Erythroblast (primary cell): ENCODE measurements at regions not wholly inside any gene's neighbourhood (a gene's known extent, or its start where the extent isn't known, plus 50 kb on each side); places are given as distances from the start of the nearest gene placed in this dataset.

ENCODE experiments used
- DNase-seq, 2 experiments: peaks; one replicate each; lab custom pipeline; 2025; lab: John Stamatoyannopoulos, UW
- GATA1 ChIP-seq: IDR thresholded peaks from 2 replicates; pipeline ENCODE4 v1.6.1; 2011; ENCODE audit warnings: low read depth, mild to moderate bottlenecking, control low read depth, low read length, moderate library complexity
- POLR2A ChIP-seq: IDR thresholded peaks from 2 replicates; pipeline ENCODE4 v1.6.1; 2011; ENCODE audit warnings: mild to moderate bottlenecking, low read length

DNA sequence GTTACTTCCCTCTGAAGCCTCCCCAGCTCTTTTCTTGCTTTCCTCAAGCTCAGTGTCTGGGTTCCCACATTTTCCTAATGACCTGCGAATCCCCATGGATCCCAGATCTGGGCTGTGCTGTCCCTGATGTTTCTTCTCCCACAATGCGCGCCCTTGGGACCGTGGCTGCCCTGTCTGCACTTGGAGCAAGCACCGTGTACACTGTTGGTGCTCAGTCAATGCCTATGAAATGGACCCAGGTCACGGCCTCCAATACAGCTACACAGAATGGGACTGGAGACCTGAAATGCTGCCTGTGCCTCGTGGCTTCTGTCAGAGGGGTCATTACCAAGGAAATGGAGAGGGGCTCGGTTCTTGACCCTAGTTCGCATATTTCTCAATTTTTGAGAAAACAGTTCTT is 160.1 kb upstream of the SOX1 start:
- TF ChIP-seq POLR2A (no peak), GATA1 (no peak)
- DNase-seq = no peak

DNA sequence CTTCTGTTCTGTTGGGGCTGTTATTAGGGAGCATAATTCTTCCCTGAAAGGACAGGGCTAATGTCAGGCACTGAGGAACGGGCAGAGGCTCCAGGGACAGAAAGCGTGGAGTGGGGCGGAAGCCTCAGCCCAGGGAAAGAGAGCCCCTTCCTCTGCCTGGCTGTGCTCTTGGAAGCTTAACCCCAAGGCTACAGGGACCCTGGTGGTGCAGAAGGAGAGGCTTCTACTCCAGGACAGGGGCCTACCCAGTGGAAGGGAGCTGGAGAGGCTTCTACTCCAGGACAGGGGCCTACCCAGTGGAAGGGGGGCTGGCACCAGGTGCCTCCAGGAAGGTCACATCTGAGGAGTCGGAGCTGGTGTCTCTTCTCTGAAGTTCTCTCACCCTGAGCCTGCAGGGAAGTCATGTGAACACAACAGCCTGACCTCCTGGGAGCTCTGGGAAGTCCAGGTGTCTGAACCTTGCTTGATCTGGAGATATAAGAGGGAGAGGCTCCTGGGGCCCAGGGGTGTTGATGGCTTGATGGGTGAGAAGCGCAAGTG is 159.5 kb upstream of the SOX1 start:
- DNase-seq = no peak
- TF ChIP-seq POLR2A = no peak
- TF ChIP-seq GATA1 = no peak

DNA sequence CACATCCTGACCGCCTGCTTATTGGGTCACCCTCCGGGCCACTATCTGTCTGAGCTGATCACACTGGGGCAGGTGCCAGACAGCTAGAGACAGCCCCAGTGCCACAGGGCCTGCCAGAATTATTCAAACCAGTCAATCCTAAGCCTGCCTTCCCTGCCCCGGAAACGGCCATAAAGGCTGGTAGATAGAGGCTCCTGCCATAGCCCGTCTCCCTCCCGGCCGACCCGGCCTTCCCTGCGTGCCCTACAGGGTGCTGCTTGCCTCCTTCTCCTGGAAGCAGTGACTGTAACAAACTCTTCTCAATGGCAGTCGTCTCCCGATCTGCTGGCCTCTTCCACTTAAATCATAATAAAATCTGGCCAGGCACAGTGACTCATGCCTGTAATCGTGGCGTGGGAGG is 158.6 kb upstream of the SOX1 start:
- DNase-seq = no peak
- TF ChIP-seq POLR2A (no peak), GATA1 (no peak)

DNA sequence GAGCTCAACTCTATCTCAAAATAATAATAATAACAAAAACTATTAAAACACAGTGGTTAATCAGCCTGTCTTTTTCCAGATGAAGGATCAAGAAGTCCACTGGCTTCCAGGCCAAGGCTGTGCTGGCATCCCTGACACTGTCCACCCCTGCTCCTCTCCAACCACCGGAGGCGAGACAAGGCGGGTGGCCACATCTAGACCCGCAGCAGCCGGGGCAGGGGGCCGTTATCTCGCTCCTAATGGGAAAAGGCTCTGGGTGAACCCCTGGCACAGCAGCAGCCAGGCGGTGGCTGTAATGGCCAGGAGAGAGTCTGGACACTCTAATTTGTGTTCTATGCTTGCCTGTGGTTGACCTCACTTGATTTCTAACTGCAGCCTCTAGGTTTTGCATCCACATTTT is 158.0 kb upstream of the SOX1 start:
- DNase-seq = no peak
- no peak for TF ChIP-seq POLR2A
- TF ChIP-seq GATA1 = no peak

DNA sequence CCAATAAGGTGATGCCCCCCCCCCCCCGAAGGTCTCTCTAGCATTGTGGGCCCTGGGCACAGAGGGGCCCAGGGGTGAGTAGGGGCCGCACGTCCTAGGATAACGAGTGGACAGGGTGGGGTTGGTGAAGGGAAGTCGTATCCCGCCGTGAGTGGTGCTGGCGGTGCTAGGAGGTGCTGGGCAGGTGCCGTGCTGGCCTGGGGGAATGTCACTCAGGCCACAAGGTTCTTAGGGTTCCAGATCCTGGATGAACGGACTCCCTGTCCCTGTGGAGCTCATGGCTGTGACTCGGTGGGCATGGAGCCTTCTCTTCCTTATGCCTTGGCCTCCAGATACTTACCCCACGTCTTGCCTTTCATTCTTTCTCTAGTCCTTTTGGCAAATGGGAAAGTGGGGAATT is 157.4 kb upstream of the SOX1 start:
- no peak for TF ChIP-seq GATA1
- no peak for TF ChIP-seq POLR2A
- DNase-seq = no peak

DNA sequence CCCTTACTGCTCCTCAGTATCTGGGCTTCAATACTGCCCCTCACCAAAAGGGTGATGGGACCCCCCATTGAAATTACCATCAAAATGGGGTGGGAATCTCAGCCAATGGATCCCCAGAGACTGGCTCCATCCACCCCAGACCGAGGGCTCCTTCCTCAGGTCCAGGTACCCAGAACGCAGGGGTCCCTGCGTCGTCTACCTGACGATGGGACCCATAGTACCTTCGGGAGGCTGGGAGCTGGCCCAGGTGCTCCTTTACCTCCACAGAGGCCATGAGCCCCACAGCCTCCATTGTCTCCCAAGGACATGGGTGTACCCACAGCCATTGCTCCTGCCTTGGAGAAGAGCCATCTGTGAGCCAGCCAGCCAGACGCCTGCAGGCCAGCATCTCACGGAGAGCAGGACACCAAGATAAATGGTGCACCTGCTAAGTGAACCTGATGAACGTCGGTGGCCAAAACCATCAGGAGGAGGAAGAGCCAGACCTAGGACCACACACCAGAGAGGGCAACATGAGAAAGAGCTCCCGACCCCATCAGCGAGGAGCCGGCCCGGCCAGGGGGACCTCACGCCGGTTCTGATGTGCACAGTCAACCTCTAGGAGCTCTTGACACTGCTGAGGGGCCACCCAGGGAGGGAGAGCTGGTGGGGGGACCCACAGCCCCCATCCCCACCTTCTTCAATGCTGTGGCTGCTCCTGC is 156.8 kb upstream of the SOX1 start:
- DNase-seq = no peak
- TF ChIP-seq GATA1 (no peak), POLR2A (no peak)

DNA sequence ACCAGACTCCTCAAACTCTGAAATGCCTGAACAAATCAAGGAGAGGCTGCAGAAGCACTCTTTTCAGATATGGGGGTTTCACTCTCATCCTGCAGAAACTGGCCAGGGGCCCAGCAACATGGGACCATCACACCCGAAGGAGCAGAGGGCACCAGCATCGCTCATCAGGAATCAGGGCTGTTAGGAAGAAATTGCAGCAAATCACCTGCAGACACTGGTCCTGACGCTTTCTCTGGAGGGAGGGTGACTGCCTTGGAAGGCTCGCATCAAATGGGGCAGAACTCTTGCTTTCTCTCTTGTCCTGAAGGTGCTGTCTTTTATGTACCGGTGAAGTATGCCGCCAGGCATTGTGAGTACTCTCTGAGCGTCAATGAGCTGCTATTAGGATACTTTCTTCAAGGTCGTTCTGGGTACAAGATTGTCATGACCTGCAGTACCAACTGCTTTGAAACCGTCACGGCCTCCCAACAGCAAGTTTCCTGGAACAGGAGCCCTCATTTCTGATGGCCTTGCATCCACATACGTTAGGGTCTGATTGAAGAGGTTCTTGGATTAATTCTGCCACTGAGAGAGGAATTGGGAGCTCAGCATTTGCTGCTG is 155.7 kb upstream of the SOX1 start:
- DNase-seq = no peak
- TF ChIP-seq POLR2A (no peak), GATA1 (no peak)

DNA sequence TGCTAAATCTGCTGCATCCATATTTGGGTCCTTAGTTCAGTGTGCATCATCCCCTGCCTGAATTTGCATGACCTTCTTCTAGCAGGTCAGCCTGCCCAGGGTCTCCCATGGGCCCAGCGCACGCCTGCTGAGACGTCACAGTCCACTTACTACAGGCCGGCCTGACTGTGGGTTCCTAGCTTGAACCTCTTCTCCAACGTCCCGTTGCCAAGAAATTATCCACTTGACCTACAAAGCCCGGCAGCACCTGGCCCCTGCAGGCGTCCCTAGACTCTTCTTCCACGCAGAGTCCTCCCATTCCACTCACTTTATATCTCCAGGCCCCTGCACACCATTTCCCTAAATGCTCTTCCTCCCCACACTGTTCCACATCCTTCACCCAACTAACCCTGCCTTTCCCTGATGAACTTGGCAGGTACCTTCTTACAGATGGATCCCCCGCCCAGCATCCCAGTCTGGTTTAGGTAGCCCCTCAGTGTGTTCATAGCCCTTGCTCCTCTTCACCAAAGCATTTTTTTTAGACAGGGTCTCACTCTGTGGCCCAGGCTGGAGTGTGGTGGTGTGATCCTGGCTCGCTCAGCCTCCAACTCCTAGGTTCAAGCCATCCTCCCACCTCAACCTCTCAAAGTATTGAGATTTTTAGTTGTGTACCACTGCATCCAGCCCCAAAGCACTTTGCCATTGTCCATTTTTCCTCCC is 155.0 kb upstream of the SOX1 start:
- no peak for TF ChIP-seq GATA1
- no peak for TF ChIP-seq POLR2A

DNA sequence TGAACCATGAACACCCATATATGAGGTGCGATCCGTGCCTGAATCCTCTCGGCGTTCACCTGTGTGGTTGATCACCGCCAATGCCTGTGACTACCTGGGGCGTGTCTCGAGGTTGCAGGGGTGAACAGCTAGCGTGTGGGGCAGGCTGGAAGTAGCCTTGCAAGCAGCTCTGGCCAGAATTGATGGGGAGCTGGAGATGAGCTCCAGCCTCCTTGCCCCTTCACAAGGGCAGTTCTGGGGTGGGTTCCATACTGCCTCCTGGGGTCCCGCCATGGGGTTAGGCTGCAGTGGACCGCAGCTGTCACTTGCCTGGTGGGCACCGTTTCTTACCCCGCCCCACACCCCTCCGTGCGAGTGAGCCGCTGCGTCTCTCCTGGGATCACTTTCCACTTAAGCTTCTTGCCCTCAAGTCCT is 154.5 kb upstream of the SOX1 start:
- no peak for DNase-seq
- TF ChIP-seq GATA1 (no peak), POLR2A (no peak)

More for the DNA sequence above, 155.0 kb upstream of the SOX1 start:
- DNase-seq = no peak

DNA sequence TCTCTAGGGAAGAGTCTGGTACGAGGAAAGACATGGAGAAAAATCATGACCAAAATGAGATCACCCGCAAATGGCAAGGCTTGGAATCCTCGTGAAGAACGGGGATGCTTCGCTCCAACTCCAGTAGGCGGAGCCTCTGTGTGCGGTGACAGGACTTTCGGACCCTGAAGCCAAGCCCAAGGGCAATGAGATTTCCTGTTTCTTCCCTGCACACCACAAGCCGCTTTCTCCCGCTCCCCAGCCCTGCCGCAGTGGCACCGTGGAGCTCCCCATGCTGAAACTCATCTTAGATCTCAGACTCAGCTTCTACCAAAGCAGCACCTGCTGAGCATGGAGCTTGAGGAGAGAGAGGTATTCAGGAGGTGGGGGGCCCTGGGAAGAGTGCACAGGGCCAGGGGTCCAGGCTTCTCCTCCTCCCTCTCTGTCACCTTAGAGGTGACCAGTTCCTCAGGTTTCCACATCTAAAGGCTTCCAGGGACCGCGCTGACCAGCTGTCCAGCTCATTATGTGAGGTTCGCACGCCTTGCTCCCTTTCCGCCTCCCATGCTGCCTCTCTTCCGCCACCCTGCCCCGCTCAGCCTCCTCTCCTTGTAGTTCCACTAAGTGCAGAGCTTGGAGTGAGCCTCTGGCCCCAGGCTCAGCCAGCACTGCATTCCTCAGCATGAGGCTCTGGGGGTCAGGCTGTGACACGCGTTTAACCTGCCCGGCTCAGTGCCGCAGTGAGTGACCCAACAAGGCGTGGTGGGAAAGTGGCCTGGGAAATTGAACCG is 153.8 kb upstream of the SOX1 start:
- DNase-seq = no peak
- TF ChIP-seq GATA1 = no peak
- no peak for TF ChIP-seq POLR2A

DNA sequence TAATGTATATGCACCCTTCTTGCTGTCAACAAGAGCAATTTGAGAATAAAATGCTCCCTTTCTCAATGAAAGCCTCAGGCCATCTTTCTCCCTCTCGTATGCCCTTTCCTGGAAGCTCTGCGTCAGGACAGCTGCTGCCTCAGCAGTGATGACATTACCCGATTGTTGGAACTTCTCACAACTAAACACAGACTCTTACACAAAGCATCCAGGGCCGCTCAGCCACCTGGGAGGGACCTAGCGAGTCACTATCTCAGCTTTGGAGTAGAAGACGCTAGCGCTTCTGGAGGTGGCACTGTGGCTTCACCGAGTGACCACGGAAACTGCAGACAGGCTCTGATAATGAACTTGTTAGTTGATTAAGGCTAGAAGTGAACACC is 153.2 kb upstream of the SOX1 start:
- DNase-seq = no peak
- TF ChIP-seq GATA1 (no peak), POLR2A (no peak)

DNA sequence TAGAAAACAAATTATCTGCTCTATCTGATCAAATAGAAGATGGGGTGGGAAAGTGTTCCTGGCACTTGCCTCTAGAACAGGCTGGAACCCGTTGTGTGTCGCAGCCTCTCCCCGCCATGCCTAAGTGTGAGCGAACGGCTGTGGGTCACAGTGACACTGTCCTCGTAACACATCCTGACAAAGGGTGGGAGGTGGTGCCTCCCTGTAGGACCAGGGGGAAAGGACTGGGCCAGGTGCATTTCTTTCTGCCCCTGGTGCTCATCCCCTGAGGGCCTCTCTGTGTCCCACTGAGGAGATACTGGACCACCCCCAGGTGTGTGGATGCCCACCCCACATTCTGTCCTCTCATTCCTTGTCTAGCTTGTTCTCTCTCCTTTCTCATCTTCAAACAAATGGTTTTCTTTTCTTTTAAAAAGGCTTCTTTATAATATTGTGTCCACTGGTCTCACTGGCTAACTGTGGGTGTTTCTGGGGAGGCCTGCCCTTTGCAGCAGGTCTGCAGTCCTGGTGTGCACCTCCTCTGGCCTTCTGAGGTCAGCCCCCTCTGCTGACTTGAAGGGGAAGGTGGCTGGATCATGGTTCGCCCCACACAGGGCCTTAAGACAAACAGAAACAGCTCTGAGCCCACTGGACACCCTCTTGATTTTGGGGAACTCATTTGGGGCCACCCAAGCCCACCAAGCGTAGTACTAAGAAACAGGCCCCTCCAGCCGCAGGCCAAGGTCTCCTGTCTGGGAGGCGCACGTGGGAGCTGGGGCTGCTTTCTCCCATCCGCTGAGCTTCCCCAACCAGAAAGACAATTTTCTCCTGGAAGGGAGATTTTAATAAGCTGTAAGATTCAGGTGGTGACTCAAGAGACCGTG is 152.5 kb upstream of the SOX1 start:
- DNase-seq = no peak
- TF ChIP-seq POLR2A = no peak
- TF ChIP-seq GATA1 = no peak
